Endodermal cell (in vitro differentiated cells): ENCODE measurements at regions not wholly inside any gene's neighbourhood (a gene's known extent, or its start where the extent isn't known, plus 50 kb on each side); places are given as distances from the start of the nearest gene placed in this dataset.

Source experiments
- DNase-seq: peaks from one replicate; pipeline ENCODE4 v3.0.0-alpha.2; 2017
- H3K27ac ChIP-seq: 2 replicates; pipeline ENCODE4 v1.5.1; 2013; ENCODE audit warnings: mild to moderate bottlenecking, low read depth, low read length, moderate library complexity
- H3K27me3 ChIP-seq: 2 replicates; pipeline ENCODE4 v1.6.1; 2013; ENCODE audit warnings: mild to moderate bottlenecking, low read length, moderate library complexity; ENCODE audit not compliant: insufficient read depth, control insufficient read depth, poor library complexity, severe bottlenecking
- H3K36me3 ChIP-seq: 2 replicates; pipeline ENCODE4 v1.7.0; 2013; ENCODE audit warnings: mild to moderate bottlenecking, low read length, moderate library complexity; ENCODE audit not compliant: control insufficient read depth, insufficient read depth
- H3K4me1 ChIP-seq: one replicate; pipeline ENCODE4 v1.7.0; 2013; ENCODE audit warnings: low read length; ENCODE audit not compliant: control insufficient read depth, insufficient read depth
- H3K4me3 ChIP-seq: 2 replicates; pipeline ENCODE4 v1.5.1; 2013; ENCODE audit warnings: mild to moderate bottlenecking, low read length, moderate library complexity
- H3K9ac ChIP-seq: 2 replicates; pipeline ENCODE4 v1.6.1; 2013; ENCODE audit warnings: mild to moderate bottlenecking, low read length, moderate library complexity; ENCODE audit not compliant: poor library complexity, severe bottlenecking; ENCODE audit errors: extremely low read depth
- H3K9me3 ChIP-seq: 2 replicates; pipeline ENCODE4 v1.6.1; 2013; ENCODE audit warnings: mild to moderate bottlenecking, low read length, moderate library complexity; ENCODE audit not compliant: control insufficient read depth
- H3K27ac Mint-ChIP-seq: 2 replicates; pipeline ENCODE4 v1.8.0; 2020; ENCODE audit warnings: mixed read lengths
- H3K27me3 Mint-ChIP-seq: 2 replicates; pipeline ENCODE4 v1.8.0; 2021; ENCODE audit warnings: mild to moderate bottlenecking, mixed read lengths; ENCODE audit not compliant: insufficient read depth
- H3K36me3 Mint-ChIP-seq: 2 replicates; pipeline ENCODE4 v1.8.0; 2020; ENCODE audit warnings: low read depth, mixed read lengths
- H3K4me1 Mint-ChIP-seq: 2 replicates; pipeline ENCODE4 v1.8.0; 2020; ENCODE audit warnings: mixed read lengths
- H3K4me3 Mint-ChIP-seq: 2 replicates; pipeline ENCODE4 v1.8.0; 2020; ENCODE audit warnings: mild to moderate bottlenecking, moderate library complexity, mixed read lengths
- H3K9me3 Mint-ChIP-seq: 2 replicates; pipeline ENCODE4 v1.8.0; 2020; ENCODE audit warnings: mild to moderate bottlenecking, mixed read lengths
- WGBS, 2 experiments: methylation state at CpG; one replicate each; pipeline versions ENCODE4 v1.1.5 to v1.1.7; 2013; ENCODE audit warnings: missing lambda C conversion rate in 2 of 2, mixed read lengths in 1 of 2; ENCODE audit not compliant: insufficient coverage in 1 of 2, insufficient read length in 1 of 2; 5-methylcytosine and 5-hydroxymethylcytosine counted together
- TF ChIP-seq, protein P1 (sequence below): fragments of 200-600 bp; sonication (generic); conservative IDR thresholded peaks from 2 replicates; pipeline ENCODE4 v1.5.0; 2021; ENCODE audit warnings: antibody characterized with exemption, mild to moderate bottlenecking

DNA sequence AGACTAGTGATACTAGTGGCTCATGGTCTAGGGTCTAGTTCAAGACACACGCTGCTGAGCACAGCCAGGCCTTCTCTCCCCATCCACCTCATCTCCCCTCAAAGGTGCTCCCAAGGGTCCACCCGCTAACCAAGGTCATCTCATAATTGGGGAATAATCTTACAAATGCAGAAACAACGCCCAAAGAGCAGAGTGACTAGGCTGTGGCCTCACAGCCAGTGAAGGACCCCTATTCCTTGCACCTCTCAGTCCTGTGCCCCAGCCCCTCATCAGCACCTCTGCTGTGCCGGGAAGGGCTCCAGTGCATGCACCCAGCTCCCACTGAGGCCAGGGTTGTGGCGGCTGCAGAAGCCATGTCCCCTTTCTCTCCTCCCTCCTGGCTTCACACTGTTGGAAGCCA is 286.9 kb downstream of the UACA start:
- DNase-seq, result no peak
- H3K9me3 Mint-ChIP-seq, result no peaks in the 10 kb centered on the region
- no peaks in the 10 kb centered on the region for H3K27me3 ChIP-seq
- H3K4me3 Mint-ChIP-seq, result no peak overlapping the region
- TF ChIP-seq, protein P1, sequence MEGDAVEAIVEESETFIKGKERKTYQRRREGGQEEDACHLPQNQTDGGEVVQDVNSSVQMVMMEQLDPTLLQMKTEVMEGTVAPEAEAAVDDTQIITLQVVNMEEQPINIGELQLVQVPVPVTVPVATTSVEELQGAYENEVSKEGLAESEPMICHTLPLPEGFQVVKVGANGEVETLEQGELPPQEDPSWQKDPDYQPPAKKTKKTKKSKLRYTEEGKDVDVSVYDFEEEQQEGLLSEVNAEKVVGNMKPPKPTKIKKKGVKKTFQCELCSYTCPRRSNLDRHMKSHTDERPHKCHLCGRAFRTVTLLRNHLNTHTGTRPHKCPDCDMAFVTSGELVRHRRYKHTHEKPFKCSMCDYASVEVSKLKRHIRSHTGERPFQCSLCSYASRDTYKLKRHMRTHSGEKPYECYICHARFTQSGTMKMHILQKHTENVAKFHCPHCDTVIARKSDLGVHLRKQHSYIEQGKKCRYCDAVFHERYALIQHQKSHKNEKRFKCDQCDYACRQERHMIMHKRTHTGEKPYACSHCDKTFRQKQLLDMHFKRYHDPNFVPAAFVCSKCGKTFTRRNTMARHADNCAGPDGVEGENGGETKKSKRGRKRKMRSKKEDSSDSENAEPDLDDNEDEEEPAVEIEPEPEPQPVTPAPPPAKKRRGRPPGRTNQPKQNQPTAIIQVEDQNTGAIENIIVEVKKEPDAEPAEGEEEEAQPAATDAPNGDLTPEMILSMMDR, result no peak
- peaks cover 22% of the 10 kb centered on the region for H3K27me3 Mint-ChIP-seq
- WGBS, 2 experiments, result 76 to 94% methylated on average over 2 to 5 of the region's 5 CpGs
- no peaks in the 10 kb centered on the region for H3K36me3 Mint-ChIP-seq
- H3K36me3 ChIP-seq, result no peaks in the 10 kb centered on the region
- no peaks in the 10 kb centered on the region for H3K4me1 ChIP-seq
- no peak overlapping the region for H3K27ac Mint-ChIP-seq
- H3K9me3 ChIP-seq, result no peaks in the 10 kb centered on the region
- no peak overlapping the region for H3K27ac ChIP-seq
- H3K4me1 Mint-ChIP-seq, result no peaks in the 10 kb centered on the region
- no peak overlapping the region for H3K9ac ChIP-seq
- H3K4me3 ChIP-seq, result no peak overlapping the region

DNA sequence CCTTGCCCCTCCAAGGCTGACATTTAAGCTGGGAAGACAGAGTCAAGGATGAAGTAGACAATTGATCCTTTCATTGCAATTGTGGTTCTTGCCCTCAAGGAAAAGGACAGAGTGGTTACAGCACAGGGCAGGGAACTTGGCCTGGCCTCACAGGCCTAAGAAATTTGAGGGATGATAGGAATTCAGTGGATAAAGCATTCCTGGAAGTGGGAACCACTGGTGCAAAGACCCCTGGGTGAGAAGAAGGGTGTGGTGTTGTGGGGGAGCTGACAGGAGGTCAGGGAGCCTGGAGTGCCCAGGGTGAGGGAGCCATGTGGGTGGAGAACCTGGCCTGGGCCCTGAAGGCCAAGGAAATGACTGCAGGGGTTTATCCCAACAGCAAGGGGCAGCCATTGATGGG is 287.4 kb downstream of the UACA start:
- Histone ChIP-seq H3K27ac (no peak overlapping the region), H3K27me3 (no peaks in the 10 kb centered on the region), H3K9ac (no peak overlapping the region), H3K4me1 (no peaks in the 10 kb centered on the region), H3K4me3 (no peak overlapping the region), H3K36me3 (no peaks in the 10 kb centered on the region), H3K9me3 (no peaks in the 10 kb centered on the region)
- Mint-ChIP-seq H3K27me3 (peaks cover 22% of the 10 kb centered on the region), H3K9me3 (no peaks in the 10 kb centered on the region), H3K27ac (no peak overlapping the region), H3K36me3 (no peaks in the 10 kb centered on the region), H3K4me3 (no peak overlapping the region), H3K4me1 (no peaks in the 10 kb centered on the region)
- DNase-seq, result no peak
- TF ChIP-seq, protein P1, result no peak

DNA sequence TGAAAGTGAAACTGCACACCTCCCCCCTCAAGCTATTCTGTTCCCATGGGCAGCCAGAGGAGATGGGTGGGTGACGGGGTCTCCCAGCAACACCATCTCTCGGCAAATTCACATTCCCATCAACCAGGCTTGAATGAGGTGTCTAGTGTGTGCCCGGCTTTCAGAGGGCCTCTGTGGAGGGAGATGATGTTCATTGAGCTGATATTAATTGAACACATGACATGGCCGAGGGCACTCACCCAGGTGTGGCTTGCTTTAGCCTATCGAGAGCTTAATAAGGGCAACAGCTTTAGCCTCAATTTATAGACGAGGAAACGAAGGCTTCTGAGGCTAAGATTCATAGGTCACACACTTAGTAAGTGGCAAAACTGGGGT is 288.0 kb downstream of the UACA start:
- H3K27me3 ChIP-seq, result no peaks in the 10 kb centered on the region
- H3K9me3 ChIP-seq, result no peaks in the 10 kb centered on the region
- Mint-ChIP-seq H3K36me3 (no peaks in the 10 kb centered on the region), H3K4me3 (no peak overlapping the region), H3K27me3 (peaks cover 22% of the 10 kb centered on the region), H3K9me3 (no peaks in the 10 kb centered on the region), H3K4me1 (no peaks in the 10 kb centered on the region), H3K27ac (no peak overlapping the region)
- no peak overlapping the region for H3K27ac ChIP-seq
- H3K36me3 ChIP-seq, result no peaks in the 10 kb centered on the region
- DNase-seq, result no peak
- TF ChIP-seq, protein P1, result no peak
- no peak overlapping the region for H3K9ac ChIP-seq
- no peaks in the 10 kb centered on the region for H3K4me1 ChIP-seq
- H3K4me3 ChIP-seq, result no peak overlapping the region
- WGBS, 2 experiments, result 94 to 95% methylated on average over 4 to 6 of the region's 7 CpGs
